Neural cell (in vitro differentiated cells): ENCODE measurements at regions not wholly inside any gene's neighbourhood (a gene's known extent, or its start where the extent isn't known, plus 50 kb on each side); places are given as distances from the start of the nearest gene placed in this dataset.

ENCODE experiments used
- H2AFZ ChIP-seq: fragments of 200-600, 300-800 bp; sonication (generic), shearing (Covaris generic); 2 replicates; pipeline ENCODE4 v1.6.0; 2014; ENCODE audit warnings: low read depth, mild to moderate bottlenecking, antibody characterized with exemption, low read length, moderate library complexity
- H3F3A ChIP-seq: fragments of 200-600 bp; shearing (Covaris generic); 2 replicates; pipeline ENCODE4 v1.6.1; 2016; ENCODE audit warnings: mild to moderate bottlenecking, moderate library complexity, mixed read lengths, antibody characterized with exemption, low read length; ENCODE audit not compliant: insufficient read depth, poor library complexity, severe bottlenecking
- H3K27ac ChIP-seq: fragments of 200-600, 300-800 bp; sonication (generic), shearing (Covaris generic); 2 replicates; pipeline ENCODE4 v1.5.1; 2014; ENCODE audit warnings: mild to moderate bottlenecking, low read length, moderate library complexity
- H3K27me3 ChIP-seq: fragments of 300-800, 200-600 bp; sonication (generic), shearing (Covaris generic); 2 replicates; pipeline ENCODE4 v1.6.0; 2014; ENCODE audit warnings: mild to moderate bottlenecking, low read depth, low read length, moderate library complexity; ENCODE audit not compliant: insufficient read depth
- H3K36me3 ChIP-seq: fragments of 300-800, 200-600 bp; sonication (generic), shearing (Covaris generic); 2 replicates; pipeline ENCODE4 v1.5.1; 2014; ENCODE audit warnings: mild to moderate bottlenecking, antibody characterized with exemption, low read length, moderate library complexity; ENCODE audit not compliant: insufficient read depth
- H3K4me2 ChIP-seq: fragments of 300-800, 200-600 bp; sonication (generic), shearing (Covaris generic); 2 replicates; pipeline ENCODE4 v1.6.0; 2014; ENCODE audit warnings: mild to moderate bottlenecking, low read length
- H3K4me3 ChIP-seq: fragments of 300-800, 200-600 bp; sonication (generic), shearing (Covaris generic); 2 replicates; pipeline ENCODE4 v1.5.1; 2014; ENCODE audit warnings: mild to moderate bottlenecking, low read length, moderate library complexity
- H3K79me2 ChIP-seq: fragments of 200-600 bp; shearing (Covaris generic); replicated peaks from 2 replicates; pipeline ENCODE4 v1.6.0; 2014; ENCODE audit warnings: mild to moderate bottlenecking, low read length, moderate library complexity; ENCODE audit not compliant: insufficient read depth
- H3K9ac ChIP-seq: fragments of 300-800, 200-600 bp; sonication (generic), shearing (Covaris generic); 2 replicates; pipeline ENCODE4 v1.6.1; 2016; ENCODE audit warnings: mild to moderate bottlenecking, low read length, mixed read lengths
- H3K9me2 ChIP-seq: fragments of 200-600 bp; shearing (Covaris generic); 2 replicates; pipeline ENCODE4 v1.6.1; 2016; ENCODE audit warnings: mild to moderate bottlenecking, low read length, mixed read lengths; ENCODE audit not compliant: insufficient read depth
- H3K9me3 ChIP-seq: fragments of 200-600, 300-800 bp; sonication (generic), shearing (Covaris generic); 2 replicates; pipeline ENCODE4 v1.6.1; 2016; ENCODE audit warnings: mild to moderate bottlenecking, mixed run types, low read length, moderate library complexity, mixed read lengths
- H4K20me1 ChIP-seq: fragments of 200-600 bp; shearing (Covaris generic); 2 replicates; pipeline ENCODE4 v1.6.1; 2016; ENCODE audit warnings: mild to moderate bottlenecking, mixed run types; ENCODE audit not compliant: insufficient read depth
- CTCF ChIP-seq: fragments of 450-650 bp; IDR thresholded peaks from 2 replicates; pipeline ENCODE4 v1.5.1; 2014; ENCODE audit warnings: antibody characterized with exemption, mild to moderate bottlenecking, moderate library complexity; ENCODE audit not compliant: poor library complexity, severe bottlenecking
- EP300 ChIP-seq: fragments of 450-650 bp; conservative IDR thresholded peaks from 2 replicates; pipeline ENCODE4 v1.6.1; 2014; ENCODE audit warnings: antibody characterized with exemption, mild to moderate bottlenecking, moderate library complexity; ENCODE audit not compliant: poor library complexity, severe bottlenecking
- EZH2 ChIP-seq: fragments of 200-600, 300-800 bp; shearing (Covaris generic), sonication (generic); IDR thresholded peaks from 2 replicates; pipeline ENCODE4 v1.6.1; 2014; ENCODE audit warnings: antibody characterized with exemption, low read length, borderline replicate concordance, mild to moderate bottlenecking; ENCODE audit not compliant: insufficient read depth, poor library complexity, severe bottlenecking
- MXI1 ChIP-seq: fragments of 450-650 bp; conservative IDR thresholded peaks from 2 replicates; pipeline ENCODE4 v1.6.1; 2014; ENCODE audit warnings: antibody characterized with exemption, mild to moderate bottlenecking; ENCODE audit not compliant: poor library complexity, severe bottlenecking
- POLR2AphosphoS5 ChIP-seq: IDR thresholded peaks from 2 replicates; pipeline ENCODE4 v1.6.1; 2012
- RAD21 ChIP-seq: fragments of 450-650 bp; conservative IDR thresholded peaks from 2 replicates; pipeline ENCODE4 v1.6.1; 2014; ENCODE audit warnings: antibody characterized with exemption, mild to moderate bottlenecking, moderate library complexity
- REST ChIP-seq: IDR thresholded peaks from 2 replicates; pipeline ENCODE4 v1.6.1; 2012; ENCODE audit warnings: borderline replicate concordance
- SMC3 ChIP-seq: fragments of 450-650 bp; conservative IDR thresholded peaks from 2 replicates; pipeline ENCODE4 v1.6.1; 2014; ENCODE audit warnings: antibody characterized with exemption, mild to moderate bottlenecking, moderate library complexity; ENCODE audit not compliant: poor library complexity
- TAF1 ChIP-seq: IDR thresholded peaks from 2 replicates; pipeline ENCODE4 v1.6.1; 2012; ENCODE audit warnings: low read depth

GRCh38 chr22:47277531-47277930 is 515.1 kb downstream of the TBC1D22A start:
- no peak for TF ChIP-seq RAD21
- no peak for TF ChIP-seq TAF1
- no peak for TF ChIP-seq REST
- no peak for TF ChIP-seq MXI1
- TF ChIP-seq SMC3: no peak
- TF ChIP-seq EZH2: no peak
- no peak for TF ChIP-seq EP300
- TF ChIP-seq CTCF: no peak
- TF ChIP-seq POLR2AphosphoS5: no peak
- peaks cover 4% of the 10 kb centered on the region for H3K9me3 ChIP-seq
- no peak overlapping the region for H3K9ac ChIP-seq

GRCh38 chr22:47276991-47277390 is 514.5 kb downstream of the TBC1D22A start:
- no peak overlapping the region for H3K4me2 ChIP-seq
- H3K27ac ChIP-seq: no peak overlapping the region
- no peak overlapping the region for H3K9ac ChIP-seq
- H3K27me3 ChIP-seq: no peaks in the 10 kb centered on the region
- H3K36me3 ChIP-seq: no peaks in the 10 kb centered on the region
- no peaks in the 10 kb centered on the region for H3K79me2 ChIP-seq
- TF ChIP-seq EZH2: no peak
- no peak for TF ChIP-seq MXI1
- no peak for TF ChIP-seq REST
- no peak for TF ChIP-seq POLR2AphosphoS5
- TF ChIP-seq RAD21: no peak
- no peak for TF ChIP-seq EP300
- TF ChIP-seq SMC3: no peak
- TF ChIP-seq CTCF: no peak
- no peak for TF ChIP-seq TAF1
- H3K9me2 ChIP-seq: no peaks in the 10 kb centered on the region
- no peaks in the 10 kb centered on the region for H3F3A ChIP-seq
- no peaks in the 10 kb centered on the region for H4K20me1 ChIP-seq
- peaks cover 4% of the 10 kb centered on the region for H3K9me3 ChIP-seq
- H2AFZ ChIP-seq: no peak overlapping the region
- no peak overlapping the region for H3K4me3 ChIP-seq

More at GRCh38 chr22:47277531-47277930, 515.1 kb downstream of the TBC1D22A start:
- no peaks in the 10 kb centered on the region for H3F3A ChIP-seq
- H3K4me2 ChIP-seq: no peak overlapping the region
- H4K20me1 ChIP-seq: no peaks in the 10 kb centered on the region
- no peaks in the 10 kb centered on the region for H3K9me2 ChIP-seq
- no peak overlapping the region for H3K4me3 ChIP-seq
- no peak overlapping the region for H3K27ac ChIP-seq
- H2AFZ ChIP-seq: no peak overlapping the region
- H3K36me3 ChIP-seq: no peaks in the 10 kb centered on the region
- no peaks in the 10 kb centered on the region for H3K79me2 ChIP-seq
- no peaks in the 10 kb centered on the region for H3K27me3 ChIP-seq
